ENCODE measurements at regions not wholly inside any gene's neighbourhood (a gene's known extent, or its start where the extent isn't known, plus 50 kb on each side); places are given as distances from the start of the nearest gene placed in this dataset.

DNA sequence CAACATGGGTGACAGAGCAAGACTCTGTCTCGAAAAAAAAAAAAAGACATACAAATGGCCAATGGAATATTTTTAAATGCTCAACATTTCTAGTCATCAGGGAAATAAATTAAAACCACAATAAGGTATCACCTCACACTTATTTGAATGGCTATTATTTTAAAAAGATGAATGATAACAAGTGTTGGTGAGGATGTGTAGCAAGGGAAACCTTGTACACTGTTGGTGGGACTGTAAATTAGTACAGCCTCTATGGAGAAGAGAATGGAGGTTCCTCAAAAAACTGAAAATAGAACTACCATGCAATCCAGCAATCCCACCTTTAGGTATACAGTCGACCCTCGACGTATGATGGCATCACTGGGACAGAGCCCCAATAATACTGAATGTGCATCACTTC, 65.4 kb upstream of the DIP2C start:
- DNase-seq, result no peak
- 91% methylated on average over 4 of the region's 4 CpGs for WGBS (ENCODE audit: insufficient coverage)
- ChIA-PET CTCF (no interaction called here), POLR2A (no interaction called here)
- Histone ChIP-seq H3K4me1 (ENCODE audit: control extremely low read depth in 1 of 4, control insufficient read depth in 4 of 4, insufficient read depth in 4 of 4, low read length in 3 of 4) (no peaks in the 10 kb centered on the region), H3K9me3 (ENCODE audit: control extremely low read depth in 1 of 5, control insufficient read depth in 4 of 5, insufficient read depth in 2 of 5, low read depth in 1 of 5, low read length in 4 of 5) (peaks cover 5 to 23% (median 16%) of the 10 kb centered on the region in 5 experiments), H3K4me3 (ENCODE audit: control insufficient read depth in 1 of 7, extremely low read depth in 1 of 7, insufficient read depth in 4 of 7, low read depth in 2 of 7, low read length in 6 of 7) (no peak overlapping the region), H3K27me3 (replicated peaks in 2 of 5; ENCODE audit: control insufficient read depth in 4 of 5, insufficient read depth in 5 of 5, low read length in 4 of 5) (peaks cover 0 to 4% (median 0%) of the 10 kb centered on the region in 5 experiments), H3K27ac (ENCODE audit: insufficient read depth in 1 of 2, low read depth in 1 of 2, low read length in 2 of 2, poor library complexity in 1 of 2, severe bottlenecking in 2 of 2) (no peak overlapping the region), H3K36me3 (ENCODE audit: control insufficient read depth in 4 of 4, insufficient read depth in 4 of 4, low read length in 3 of 4) (no peaks in the 10 kb centered on the region)

DNA sequence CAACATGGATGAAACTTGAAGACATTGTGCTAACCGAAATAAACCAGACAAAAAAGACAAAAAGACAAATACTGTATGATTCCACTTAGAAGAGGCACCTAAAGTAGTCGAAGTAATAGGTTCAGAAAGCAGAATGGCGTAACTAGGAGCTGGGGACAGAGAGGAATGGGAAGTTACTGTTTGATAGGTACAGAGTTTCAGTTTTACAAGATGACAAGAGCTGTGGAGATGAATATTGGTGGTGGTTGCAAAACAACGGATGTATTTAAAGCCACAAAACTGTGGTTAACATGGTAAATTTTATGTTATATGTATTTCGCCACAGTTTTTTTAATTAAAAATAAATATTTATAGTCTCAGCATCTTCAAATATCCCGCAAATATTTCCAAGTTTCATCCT, 64.1 kb upstream of the DIP2C start:
- 86% methylated on average over 1 of the region's 6 CpGs for WGBS (ENCODE audit: insufficient coverage)

DNA sequence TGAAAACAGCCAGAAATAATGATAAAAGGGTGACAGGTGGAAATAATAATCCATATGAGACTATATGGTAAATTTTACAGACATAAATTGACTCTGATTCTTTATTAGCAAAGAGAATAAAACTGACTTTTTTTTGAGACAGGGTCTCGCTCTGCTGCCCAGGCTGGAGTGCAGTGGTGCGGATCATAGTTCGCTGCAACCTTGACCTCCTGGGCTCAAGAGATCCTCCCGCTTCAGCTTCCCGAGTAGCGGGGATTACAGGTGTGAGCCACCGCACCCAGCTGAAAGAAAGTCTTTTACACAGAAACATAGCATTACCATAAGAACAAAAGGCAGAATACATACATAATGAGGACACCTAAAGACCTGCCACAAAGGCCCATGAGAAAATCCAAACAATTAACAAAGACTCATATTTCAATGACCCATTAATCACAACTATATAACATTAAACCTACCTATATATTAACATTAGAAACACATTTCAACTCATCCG, 51.5 kb upstream of the DIP2C start:
- Histone ChIP-seq H3K27me3 (replicated peaks in 2 of 5; ENCODE audit: control insufficient read depth in 4 of 5, insufficient read depth in 5 of 5, low read length in 4 of 5) (peaks cover 0 to 2% (median 0%) of the 10 kb centered on the region in 5 experiments), H3K4me1 (ENCODE audit: control extremely low read depth in 1 of 4, control insufficient read depth in 4 of 4, insufficient read depth in 4 of 4, low read length in 3 of 4) (no peaks in the 10 kb centered on the region), H3K27ac (ENCODE audit: insufficient read depth in 1 of 2, low read depth in 1 of 2, low read length in 2 of 2, poor library complexity in 1 of 2, severe bottlenecking in 2 of 2) (no peak overlapping the region), H3K4me3 (ENCODE audit: control insufficient read depth in 1 of 7, extremely low read depth in 1 of 7, insufficient read depth in 4 of 7, low read depth in 2 of 7, low read length in 6 of 7) (no peak overlapping the region), H3K9me3 (ENCODE audit: control extremely low read depth in 1 of 5, control insufficient read depth in 4 of 5, insufficient read depth in 2 of 5, low read depth in 1 of 5, low read length in 4 of 5) (peaks cover 0 to 4% (median 3%) of the 10 kb centered on the region in 5 experiments), H3K36me3 (ENCODE audit: control insufficient read depth in 4 of 4, insufficient read depth in 4 of 4, low read length in 3 of 4) (no peaks in the 10 kb centered on the region)
- WGBS (ENCODE audit: insufficient coverage), result 95% methylated on average over 8 of the region's 8 CpGs
- ChIA-PET CTCF (no interaction called here), POLR2A (no interaction called here)
- no peak for DNase-seq

More for the DNA sequence above, 64.1 kb upstream of the DIP2C start:
- Histone ChIP-seq H3K9me3 (ENCODE audit: control extremely low read depth in 1 of 5, control insufficient read depth in 4 of 5, insufficient read depth in 2 of 5, low read depth in 1 of 5, low read length in 4 of 5) (peaks cover 5 to 14% (median 12%) of the 10 kb centered on the region in 5 experiments), H3K27me3 (replicated peaks in 2 of 5; ENCODE audit: control insufficient read depth in 4 of 5, insufficient read depth in 5 of 5, low read length in 4 of 5) (peaks cover 0 to 2% (median 0%) of the 10 kb centered on the region in 5 experiments), H3K4me1 (ENCODE audit: control extremely low read depth in 1 of 4, control insufficient read depth in 4 of 4, insufficient read depth in 4 of 4, low read length in 3 of 4) (no peaks in the 10 kb centered on the region), H3K27ac (ENCODE audit: insufficient read depth in 1 of 2, low read depth in 1 of 2, low read length in 2 of 2, poor library complexity in 1 of 2, severe bottlenecking in 2 of 2) (no peak overlapping the region), H3K36me3 (ENCODE audit: control insufficient read depth in 4 of 4, insufficient read depth in 4 of 4, low read length in 3 of 4) (no peaks in the 10 kb centered on the region), H3K4me3 (ENCODE audit: control insufficient read depth in 1 of 7, extremely low read depth in 1 of 7, insufficient read depth in 4 of 7, low read depth in 2 of 7, low read length in 6 of 7) (no peak overlapping the region)
- DNase-seq, result peak in 2 of 3 donors; percentile 4 to 10
- CTCF ChIA-PET, result interaction anchor here (0.6 kb wide), 1 partner anchor 100 kb away, joined by 3 read pairs; no protein-coding TSS in a partner anchor
- POLR2A ChIA-PET, result no interaction called here

DNA sequence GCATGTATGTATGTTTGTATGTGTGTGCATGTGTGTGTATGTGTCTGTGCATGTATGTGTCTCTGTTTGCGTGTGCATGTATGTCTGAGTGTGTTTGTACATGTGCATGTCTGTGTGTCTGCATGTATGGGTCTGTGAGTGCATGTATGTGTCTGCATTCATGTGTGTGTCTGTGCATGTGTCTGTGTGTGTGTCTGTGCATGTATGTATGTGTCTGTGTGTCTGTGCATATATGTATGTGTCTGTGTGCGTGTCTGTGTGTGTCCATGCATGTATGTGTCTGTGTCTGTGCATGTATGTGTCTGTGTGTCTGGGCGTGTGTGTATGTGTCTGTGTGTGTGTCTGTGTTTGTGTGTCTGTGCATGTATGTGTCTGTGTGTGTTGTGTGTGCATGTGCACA, 49.9 kb upstream of the DIP2C start:
- DNase-seq, result no peak
- CTCF ChIA-PET, result no interaction called here
- no peak overlapping the region for H3K27ac ChIP-seq (ENCODE audit: insufficient read depth in 1 of 2, low read depth in 1 of 2, low read length in 2 of 2, poor library complexity in 1 of 2, severe bottlenecking in 2 of 2)
- peaks cover 0 to under 1% (median 0%) of the 10 kb centered on the region in 5 experiments for H3K9me3 ChIP-seq (ENCODE audit: control extremely low read depth in 1 of 5, control insufficient read depth in 4 of 5, insufficient read depth in 2 of 5, low read depth in 1 of 5, low read length in 4 of 5)
- peaks cover 0 to 2% (median 0%) of the 10 kb centered on the region in 5 experiments for H3K27me3 ChIP-seq (replicated peaks in 2 of 5; ENCODE audit: control insufficient read depth in 4 of 5, insufficient read depth in 5 of 5, low read length in 4 of 5)
- 100% methylated on average over 1 of the region's 3 CpGs for WGBS (ENCODE audit: insufficient coverage)
- H3K36me3 ChIP-seq (ENCODE audit: control insufficient read depth in 4 of 4, insufficient read depth in 4 of 4, low read length in 3 of 4), result no peaks in the 10 kb centered on the region
- H3K4me1 ChIP-seq (ENCODE audit: control extremely low read depth in 1 of 4, control insufficient read depth in 4 of 4, insufficient read depth in 4 of 4, low read length in 3 of 4), result no peaks in the 10 kb centered on the region
- POLR2A ChIA-PET, result no interaction called here
- H3K4me3 ChIP-seq (ENCODE audit: control insufficient read depth in 1 of 7, extremely low read depth in 1 of 7, insufficient read depth in 4 of 7, low read depth in 2 of 7, low read length in 6 of 7), result no peak overlapping the region

All from common myeloid progenitor, CD34-positive (primary cell).